ENCODE measurements at regions not wholly inside any gene's neighbourhood (a gene's known extent, or its start where the extent isn't known, plus 50 kb on each side); places are given as distances from the start of the nearest gene placed in this dataset.

- TF ChIP-seq CTCF (conservative IDR thresholded peaks at IDR 0.05; ENCODE audit: low read depth, low read length) (no peak), EZH2 (IDR thresholded peaks at IDR 0.05; ENCODE audit: borderline replicate concordance, low read depth, low read length, poor library complexity, severe bottlenecking) (no peak)
These were observed 97.4 kb downstream of the SHOX start for GRCh38 chrX:727738-728621.

Measured in A673 (cell line).